ENCODE measurements at regions not wholly inside any gene's neighbourhood (a gene's known extent, or its start where the extent isn't known, plus 50 kb on each side); places are given as distances from the start of the nearest gene placed in this dataset.

DNA sequence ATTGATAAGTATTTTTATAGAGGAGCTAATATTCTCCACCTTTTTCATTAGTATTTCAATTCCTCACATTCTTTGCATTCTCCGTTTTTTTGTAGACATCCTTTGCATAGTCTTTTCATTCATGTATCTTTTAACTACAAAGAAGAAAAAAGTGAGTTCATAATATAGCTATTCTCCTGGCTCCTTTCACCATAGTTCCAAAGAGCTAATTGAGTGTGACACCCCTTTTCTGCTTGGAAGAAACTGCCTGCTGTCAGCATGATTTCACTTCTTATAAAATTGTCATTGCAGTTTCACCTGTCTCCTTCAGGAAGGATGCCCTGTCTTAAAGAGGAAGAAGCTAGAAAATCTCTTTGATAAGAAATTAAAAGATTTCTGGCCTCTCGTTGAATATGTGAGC is 991.1 kb downstream of the KCNT2 start:
- DNase-seq = no peak

DNA sequence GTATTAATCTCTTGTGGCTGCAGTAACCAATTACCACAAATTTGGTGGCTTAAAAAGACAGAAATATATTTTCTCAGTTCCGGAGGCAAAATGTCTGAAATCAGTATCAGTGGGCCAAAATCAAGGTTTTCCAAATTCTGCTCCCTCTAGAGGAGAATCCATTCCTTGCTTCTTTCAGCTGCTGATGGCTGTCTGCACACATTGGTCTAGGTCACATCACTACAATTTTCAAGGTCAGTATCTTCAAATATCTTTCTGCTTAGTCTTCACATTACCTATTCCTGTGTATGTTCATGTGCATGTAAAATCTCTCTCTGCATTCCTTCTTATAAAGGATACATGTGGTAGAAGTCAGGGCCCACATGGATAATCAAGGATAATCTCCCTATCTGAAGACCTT is 999.4 kb downstream of the KCNT2 start:
- no peak for DNase-seq

DNA sequence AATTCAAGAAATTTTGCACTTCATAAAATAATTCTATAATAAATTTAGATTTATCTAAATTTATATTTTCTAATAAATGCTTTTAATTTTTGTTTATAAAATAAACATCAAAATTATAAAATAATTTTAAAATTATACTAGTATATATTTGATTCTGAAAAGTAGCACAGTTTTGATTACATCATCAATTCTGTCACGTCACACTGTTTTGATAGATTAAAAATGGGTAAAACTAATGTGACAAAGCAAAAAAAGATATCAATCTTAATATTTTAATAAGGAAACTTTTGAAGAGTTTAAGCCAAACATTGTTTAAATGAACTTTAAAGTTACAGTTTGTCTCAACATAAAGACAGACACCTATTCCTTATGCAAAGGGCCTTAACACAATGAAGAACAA is 1001.8 kb downstream of the KCNT2 start:
- DNase-seq = no peak

DNA sequence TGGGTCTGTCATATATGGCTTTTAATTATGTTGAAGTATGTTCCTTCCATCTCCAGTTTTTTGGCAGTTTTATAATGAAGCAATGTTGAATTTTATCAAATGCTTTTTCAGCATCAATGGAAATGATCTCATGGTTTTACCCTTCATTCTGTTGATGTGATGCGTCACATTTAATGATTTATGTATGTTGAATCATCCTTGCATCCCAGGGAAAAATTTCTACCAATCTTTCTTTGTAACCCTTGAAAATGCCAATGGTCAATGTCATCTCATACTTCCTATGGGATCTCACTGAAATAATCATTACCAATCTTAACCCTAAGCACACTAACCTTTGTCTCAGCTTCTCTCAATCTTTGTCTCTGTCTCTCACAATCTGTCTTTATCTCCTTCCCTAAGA is 1004.0 kb downstream of the KCNT2 start:
- no peak for DNase-seq

DNA sequence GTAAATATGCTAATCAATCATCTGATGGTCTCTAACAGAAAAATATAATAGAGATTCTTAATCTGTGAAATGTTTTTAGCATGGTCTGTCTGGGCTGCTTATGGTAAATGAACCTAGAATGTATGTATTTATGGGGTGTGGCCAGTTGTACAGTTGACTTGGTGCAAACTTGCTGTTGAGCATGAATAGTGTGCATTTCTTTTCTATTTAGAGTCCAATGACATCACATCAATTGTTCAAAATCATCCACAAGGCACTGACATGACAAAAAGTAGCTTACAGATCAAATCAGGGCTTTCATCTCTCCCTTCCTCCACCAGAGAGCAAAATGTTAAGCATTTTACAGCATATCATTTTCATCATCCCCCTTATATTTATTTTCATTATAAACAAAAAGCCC is 1010.3 kb downstream of the KCNT2 start:
- no peak for DNase-seq

DNA sequence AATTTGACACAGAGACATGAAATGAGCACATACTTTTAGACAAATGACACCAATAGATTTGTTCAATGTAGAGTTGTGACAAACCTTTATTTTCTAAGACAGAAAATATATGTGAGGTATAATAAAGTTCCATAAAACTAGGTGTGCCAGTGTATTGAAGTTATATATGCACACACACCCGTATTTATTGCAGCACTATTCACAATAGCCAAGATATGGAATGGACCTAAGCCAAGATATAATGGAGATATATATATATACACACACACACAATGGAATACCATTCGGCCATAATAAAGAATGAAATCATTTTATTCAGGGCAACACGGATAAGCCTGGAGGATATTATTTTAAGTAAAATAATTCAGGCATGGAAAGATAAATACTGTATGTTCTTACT is 1013.5 kb downstream of the KCNT2 start:
- DNase-seq = no peak

DNA sequence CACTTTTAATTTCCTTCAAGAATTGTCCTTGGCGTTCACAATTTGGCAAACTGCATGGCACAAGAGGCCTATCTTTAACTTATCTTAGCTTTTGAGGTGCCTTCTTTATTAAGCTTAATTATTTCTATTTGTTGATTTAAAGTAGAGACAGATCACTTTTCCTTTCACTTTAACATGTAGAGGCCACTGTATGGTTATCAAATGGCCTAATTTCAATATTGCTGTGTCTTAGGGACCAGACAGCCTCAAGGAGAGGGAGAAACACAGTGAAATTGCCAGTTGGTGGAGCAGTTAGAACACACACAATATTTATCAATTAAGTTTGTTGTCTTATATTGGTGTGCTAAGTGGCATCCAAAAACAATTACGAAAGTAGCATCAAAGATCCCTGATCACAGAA is 1013.9 kb downstream of the KCNT2 start:
- no peak for DNase-seq

DNA sequence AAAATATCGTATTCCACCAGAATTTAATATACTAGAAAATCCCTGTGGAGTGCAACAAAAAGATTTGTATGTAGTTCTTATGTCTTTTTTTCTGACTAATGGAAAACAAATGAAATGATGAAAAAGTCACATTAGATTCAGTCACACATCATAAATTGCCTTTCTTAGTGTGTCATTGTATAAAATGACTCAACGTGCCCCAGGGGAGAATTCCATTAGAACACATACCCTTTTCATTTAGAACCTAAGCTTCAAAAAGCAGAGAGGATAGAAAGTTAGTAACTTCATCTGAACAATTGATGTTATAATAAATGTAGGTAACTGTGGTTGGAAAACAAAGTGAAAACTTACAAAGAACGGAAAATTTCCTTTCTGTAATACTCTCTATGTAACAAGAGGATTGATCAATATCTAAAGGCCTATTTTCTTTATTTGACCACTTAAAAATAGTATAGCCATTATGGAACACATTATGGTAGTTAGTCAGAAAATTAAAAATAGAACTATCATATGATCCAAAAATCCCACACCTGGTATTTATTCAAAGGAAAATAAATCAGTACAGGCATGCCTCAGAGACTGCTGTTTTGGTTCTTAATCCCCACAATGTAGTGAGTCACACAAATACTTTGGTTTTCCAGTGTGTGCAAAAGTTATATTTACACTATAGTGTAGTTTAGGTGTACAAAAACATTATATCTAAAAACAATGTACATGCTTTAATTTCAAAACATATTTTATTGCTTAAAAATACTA is 1016.1 kb downstream of the KCNT2 start:
- DNase-seq = no peak

DNA sequence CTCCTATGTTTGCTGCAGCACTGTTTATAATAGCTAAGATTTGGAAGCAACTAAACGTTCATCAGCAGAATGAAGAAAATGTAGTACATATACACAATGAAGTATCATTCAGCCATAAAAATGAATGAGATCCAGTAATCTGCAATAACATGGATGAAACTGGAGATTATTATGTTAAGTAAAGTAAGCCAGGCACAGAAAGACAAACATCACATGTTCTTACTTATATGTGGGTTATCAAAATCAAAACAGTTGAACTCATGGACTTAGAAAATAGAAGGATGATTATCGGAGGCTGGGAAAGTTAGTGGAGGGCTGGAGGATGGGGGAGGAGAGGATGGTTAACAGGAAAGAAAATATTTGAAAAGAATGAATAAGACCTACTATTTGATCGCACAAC is 1017.6 kb downstream of the KCNT2 start:
- DNase-seq = no peak

DNA sequence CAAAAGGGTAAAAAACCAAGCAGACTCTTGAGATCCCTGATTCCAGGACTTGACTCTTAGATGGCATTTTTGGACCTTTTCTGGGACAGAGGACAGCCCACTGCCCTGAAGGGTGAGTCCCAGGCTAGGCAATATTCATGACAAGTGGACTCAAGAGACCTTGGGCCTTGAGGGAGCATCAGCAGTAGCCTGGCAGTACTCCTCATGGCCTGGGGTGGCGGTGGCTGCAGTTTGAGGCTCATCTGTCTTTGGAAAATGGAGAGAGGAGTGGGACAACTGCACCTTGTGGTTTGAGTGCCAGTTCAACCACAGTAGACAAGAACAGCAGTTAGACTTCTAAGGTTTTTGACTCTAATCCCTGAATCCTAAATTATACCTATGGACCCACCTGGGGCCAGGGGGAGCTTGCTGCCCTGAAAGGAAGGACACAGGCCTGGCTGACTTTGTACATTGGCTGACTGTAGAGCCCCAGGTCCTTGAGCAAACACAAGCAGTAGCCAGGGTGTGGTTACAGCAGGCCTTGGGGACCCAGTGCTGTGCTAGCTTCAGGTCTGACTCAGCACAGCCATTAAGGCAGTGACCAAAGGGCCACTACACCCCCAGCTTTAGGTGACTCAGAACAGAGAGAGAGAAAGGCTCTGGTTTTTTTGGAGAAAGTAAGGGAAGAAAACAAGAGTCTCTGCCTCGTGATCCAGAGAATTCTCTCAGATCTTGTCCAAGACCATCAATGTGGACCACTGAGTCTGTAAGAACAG is 1023.2 kb downstream of the KCNT2 start:
- DNase-seq = no peak

DNA sequence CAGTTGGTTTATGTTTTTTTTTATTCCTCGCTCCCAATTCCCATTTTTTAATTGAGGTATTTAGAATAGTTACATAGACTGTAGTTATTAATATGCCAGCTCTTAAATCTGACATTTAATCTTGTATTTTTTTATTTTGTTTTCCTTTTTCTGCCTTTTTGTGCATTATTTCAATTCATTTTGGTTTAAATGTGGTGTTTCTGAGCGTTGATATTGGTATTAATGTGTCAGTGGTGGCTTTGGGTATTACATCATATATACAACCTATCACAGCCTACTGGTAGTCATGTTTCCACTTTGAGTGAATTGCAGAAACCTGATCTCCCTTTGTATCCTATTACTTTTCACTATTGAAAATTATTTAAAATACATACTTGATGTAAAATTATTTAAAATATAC is 1027.3 kb downstream of the KCNT2 start:
- DNase-seq = no peak

DNA sequence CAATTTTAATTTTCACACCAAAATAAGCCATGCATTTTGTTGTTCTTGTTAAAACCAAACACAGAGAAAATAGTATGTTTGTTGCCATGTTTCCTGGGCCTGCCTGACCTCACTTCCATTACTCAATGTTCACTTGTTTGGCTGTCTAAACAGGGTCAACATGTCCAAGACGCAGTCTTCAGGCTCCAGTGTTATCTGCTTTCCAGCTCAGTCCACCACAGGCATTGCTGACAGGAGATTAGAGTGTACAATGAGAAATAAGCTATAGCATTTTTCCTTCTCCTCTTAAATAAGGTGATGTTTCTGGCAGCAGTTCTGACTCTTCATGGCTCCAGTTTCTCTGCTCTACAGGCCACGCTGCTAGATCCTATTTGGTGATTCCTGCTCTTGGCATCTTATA is 1030.5 kb downstream of the KCNT2 start:
- no peak for DNase-seq

DNA sequence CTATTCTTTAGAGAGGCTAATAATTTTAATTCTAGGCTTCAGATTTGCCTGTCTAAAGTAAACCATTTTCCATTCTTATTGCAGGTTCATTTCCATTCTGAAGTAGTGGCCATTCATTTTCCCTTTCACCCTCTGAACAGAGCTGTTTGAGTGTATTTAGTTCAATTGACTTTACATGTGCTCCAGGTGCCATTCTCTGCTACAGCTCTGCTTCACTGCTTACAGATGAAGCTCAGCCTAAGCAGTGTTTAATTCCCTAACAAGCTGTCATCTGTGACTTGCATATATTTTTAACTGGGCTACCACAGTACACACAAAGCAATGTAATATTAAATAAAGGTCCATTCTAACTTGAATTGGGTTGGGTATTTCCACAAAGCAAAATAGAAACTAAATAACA is 1031.6 kb downstream of the KCNT2 start:
- DNase-seq = no peak

DNA sequence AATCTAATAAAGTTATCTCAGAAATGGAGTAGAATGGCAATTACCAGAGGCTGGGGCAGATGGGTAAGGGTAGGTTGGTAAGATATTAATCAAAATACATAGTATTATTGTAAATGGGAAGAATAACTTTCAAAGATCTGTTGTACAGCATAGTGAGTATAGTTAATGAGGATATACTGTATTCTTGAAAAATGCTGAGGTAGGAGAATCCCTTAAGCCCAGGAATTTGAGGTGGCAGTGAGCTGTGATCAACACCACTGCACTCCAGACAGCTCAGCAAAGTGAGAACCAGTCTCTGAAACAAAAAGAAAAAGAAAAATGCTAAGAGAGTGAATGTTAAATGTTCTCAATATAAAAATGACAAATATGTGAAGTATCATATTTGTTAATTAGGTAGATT is 1033.7 kb downstream of the KCNT2 start:
- no peak for DNase-seq

DNA sequence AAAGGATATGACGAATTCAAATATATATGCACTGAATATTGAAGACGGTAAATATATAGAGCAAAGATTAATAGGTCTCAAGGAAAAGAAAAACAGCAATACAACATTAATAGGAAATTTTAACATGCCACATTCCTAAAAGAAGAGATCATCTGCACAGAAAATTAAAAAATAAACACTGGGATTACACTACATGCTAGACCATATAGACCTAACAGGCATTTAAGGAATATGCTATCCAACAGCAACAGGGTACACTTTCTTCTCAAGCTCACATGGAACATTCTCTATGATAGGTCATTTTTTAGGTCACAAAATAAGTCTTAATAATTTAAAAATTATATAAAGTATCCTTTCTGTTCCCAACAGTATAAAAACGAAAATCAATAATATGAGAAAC is 1038.3 kb downstream of the KCNT2 start:
- no peak for DNase-seq

DNA sequence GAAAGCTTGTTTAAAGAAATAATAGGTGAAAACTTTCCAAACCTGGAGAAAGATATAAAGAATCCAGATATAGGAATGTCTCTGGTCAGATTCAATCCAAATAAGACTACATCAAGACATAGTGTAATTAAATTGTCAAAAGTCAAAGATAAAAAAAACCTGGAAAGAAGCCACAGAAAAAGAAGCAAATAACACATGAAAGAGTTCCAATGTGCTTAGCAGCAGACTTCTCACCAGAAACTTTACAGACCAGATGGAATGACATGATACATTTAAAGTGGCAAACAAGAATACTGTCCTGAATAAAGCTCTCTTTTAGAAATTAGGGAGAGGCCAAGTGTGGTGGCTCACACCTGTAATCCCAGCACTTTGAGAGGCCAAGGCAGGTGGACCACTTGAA is 1039.9 kb downstream of the KCNT2 start:
- DNase-seq = no peak

DNA sequence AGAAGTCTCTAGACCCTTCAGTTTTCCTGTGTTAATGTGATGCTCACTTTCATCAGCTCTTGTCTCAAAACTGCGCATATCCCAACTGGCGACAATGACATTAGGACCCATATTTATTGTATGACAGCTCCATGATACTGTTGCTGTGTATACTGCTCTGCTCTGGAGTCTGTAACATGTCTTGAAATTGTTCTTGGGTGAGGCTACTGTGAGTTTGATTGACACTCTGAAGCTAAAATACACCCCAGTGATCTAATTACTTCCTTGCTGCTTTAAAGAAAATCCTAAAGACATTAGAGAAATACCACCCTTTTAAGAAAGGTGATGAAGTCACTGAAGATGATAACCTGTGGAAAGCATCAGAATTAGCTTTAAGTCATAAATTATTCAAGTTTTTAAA is 1046.2 kb downstream of the KCNT2 start:
- no peak for DNase-seq

DNA sequence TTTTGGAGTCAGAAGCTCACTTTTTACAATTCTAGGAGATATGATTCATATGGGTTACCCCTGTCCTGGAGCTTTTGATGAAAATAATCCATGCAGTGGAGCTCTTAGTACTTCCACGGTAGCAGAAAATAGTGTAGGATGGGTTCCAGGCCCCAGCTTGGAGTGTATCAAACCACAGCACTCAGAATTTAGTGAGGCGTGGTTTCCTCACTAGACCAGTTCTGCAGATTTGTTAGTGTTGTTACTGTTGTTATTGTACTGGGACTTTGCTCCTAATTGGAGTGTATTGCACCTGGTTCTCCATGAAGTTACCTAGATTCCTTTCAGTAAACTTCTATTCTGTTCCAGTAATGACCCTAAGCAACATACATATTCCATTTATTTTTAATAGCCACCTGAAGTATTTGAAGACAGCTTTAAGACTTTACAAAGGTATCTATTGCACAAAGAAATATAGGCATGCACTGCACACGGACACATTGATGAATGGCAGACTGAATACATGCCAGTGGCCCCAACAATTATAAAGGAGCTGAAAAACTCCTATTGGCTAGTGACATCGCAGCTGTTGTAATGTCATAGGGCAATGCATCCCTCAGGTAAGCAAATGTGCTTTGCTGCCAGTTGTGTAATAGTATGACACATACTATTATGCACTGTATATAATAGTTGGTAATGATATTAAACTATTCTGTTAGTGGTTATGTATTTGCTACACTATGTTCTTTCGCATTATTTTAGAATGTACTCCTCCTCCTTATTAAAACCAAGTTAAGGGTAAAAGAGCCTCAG is 1058.0 kb downstream of the KCNT2 start:
- no peak for DNase-seq

DNA sequence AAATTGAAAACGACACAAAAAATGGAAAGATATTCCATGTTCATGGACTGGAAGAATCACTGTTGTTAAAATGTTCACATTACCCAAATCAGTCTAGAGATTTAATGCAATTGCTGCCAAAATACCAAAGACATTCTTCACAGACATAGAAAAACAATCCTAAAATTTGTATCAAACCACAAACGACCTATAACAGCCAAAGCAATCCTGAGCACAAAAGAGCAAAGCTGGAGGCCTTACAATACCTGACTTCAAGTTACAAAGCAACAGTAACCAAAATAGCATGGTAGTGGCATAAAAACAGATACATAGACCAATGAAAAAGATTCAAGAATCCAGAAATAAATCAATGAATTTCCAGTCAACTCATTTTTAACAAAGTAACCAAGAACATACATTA is 1077.3 kb downstream of the KCNT2 start:
- DNase-seq = no peak

DNA sequence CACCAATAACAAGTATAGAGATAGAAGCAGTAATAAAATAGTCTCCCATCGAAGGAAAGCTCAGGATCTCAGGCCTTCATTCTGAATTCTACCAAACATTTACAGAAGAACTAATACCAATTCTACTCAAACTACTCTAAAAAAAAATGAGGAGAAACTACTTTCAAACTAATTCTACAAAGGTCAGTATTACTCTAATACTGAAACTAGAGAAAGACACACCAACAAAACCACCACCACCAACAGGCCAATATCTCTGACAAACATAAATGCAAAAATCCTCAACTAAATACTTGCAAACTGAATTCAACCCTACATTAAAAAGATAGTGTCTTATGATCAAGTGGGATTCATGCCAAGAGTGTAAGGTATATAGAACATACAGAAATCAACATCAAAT is 1078.4 kb downstream of the KCNT2 start:
- no peak for DNase-seq

DNA sequence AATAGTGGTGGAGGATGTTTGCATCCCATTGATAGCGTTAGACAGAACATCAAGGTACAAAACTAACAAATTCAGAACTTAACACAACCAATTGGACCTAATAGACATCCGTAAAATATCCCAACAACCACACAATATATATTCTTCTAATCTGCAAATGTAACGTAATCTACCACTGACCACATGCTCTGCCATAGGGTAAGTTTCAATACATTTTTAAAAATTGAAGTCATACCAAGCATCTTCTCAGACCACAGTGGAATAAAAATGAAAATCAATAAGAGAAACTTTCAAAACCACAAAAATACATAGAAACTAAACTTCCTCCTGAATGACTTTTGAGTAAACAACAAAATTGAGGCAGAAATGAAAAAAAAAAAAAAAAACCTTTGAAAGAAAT is 1087.5 kb downstream of the KCNT2 start:
- no peak for DNase-seq

DNA sequence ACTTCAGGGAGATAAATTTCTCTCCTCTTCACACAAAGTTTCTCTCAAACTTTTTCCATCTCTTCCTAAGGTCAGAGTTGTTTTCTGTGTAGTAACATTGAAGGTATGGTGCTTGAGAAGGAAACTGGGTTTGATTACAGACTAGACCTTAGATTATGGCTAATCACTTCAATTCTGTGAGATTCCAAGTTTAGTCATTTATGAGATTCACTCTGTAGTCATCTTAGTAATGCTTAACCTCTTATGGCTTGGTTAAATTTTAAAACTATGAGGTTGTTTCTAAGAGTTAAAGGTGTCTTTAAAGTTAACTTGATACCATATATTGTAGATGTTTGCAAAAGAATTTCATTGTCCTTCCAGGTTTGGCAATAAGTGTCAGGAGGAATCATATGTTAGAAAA is 1092.2 kb downstream of the KCNT2 start:
- DNase-seq = no peak

DNA sequence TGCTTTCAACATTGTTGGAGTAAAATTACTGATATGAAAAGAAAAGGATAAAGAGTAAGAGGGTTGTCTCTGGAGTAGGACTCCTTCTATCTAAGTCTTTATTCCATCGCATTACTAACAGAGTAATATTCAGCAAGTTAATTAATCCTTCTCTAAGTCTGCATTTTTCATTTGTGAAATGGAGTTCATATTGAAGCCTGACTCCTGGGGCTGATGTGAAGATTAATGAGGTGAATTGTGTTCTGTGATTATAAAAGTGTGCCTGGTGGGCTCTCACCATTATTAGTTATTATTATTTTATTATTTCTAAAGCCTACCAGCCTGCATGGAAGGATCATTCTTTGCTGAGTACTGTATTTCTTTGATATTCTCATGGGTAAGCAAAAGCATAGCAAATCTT is 1096.7 kb downstream of the KCNT2 start:
- DNase-seq = no peak

DNA sequence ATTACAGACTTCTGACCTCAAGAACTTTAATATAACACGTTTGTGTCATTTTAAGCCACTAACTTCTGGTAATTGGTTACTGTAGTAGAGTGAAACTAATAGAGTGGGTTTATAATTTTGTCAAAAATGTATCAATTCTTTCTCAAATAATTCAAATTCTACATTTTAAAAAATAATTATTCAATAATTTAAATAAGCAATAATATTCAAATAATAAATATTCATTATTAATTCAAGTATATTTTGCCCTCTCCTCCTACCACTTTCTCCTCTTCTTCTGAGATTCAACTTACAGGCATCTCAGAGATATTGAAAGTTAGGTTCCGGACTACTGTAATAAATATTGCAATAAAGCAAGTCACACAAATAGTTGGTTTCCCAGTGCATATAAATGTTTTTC is 1107.1 kb downstream of the KCNT2 start:
- DNase-seq = no peak

All from activated naive CD4-positive, alpha-beta T cell treated with anti-CD3 and anti-CD28 coated beads, Interleukin-2, amount 50 U/mL, for 16 hours (primary cell).